Heart left ventricle (tissue), 13 donors: ENCODE measurements at regions not wholly inside any gene's neighbourhood (a gene's known extent, or its start where the extent isn't known, plus 50 kb on each side); places are given as distances from the start of the nearest gene placed in this dataset.

Source experiments
- CTCF ChIP-seq, 12 donors: fragments of 200-600 bp; sonication (generic) in 4 of 12; IDR thresholded peaks; one replicate each; pipeline versions ENCODE4 v1.5.0 to v1.8.0; 2018 to 2022; ENCODE audit warnings: antibody characterized with exemption in 12 of 12, mild to moderate bottlenecking in 5 of 12
- POLR2A ChIP-seq, 2 donors: fragments of 450-650 bp; IDR thresholded peaks; one replicate each; pipeline ENCODE4 v1.6.1; 2017; ENCODE audit warnings: antibody characterized with exemption in 2 of 2, mild to moderate bottlenecking in 2 of 2, moderate library complexity in 2 of 2
- donor health status: ischemic (EF 13 %, LVEDD 7.1; RV severe dilation, severe dysfunction).
- donor health status: DM: no; HTN: yes; CAD: no.
- donor health status: DM: no; HTN: no; CAD: no.
- donor health status: ischemic (EF 25% LVEDD 6.9; RV normal size, moderate dysfunction).
- donor health status: ischemic (EF 25% LVEDD 5.7; RV mildly dilated, moderate dysfunction).
- donor health status: ischemic (EF 35%, LVEDD 5.7; RV mildly dilated, moderate dysfunction).
- donor health status: nonischemic (EF 11% LVEDD 7.7; RV severe dilation, severe dysfunction).
- donor health status: DM: yes; HTN: yes; CAD: no.
- donor health status: PGD.
- donor health status: ischemic (EF 29% LVEDD 5.4; RV normal size, mild dysfunction).
- donor health status: nonischemic (EF 23%, LVEDD 6.1; RV moderate dilation, normal function).

- no peak for TF ChIP-seq POLR2A (IDR thresholded peaks at IDR 0.05)
- TF ChIP-seq CTCF (IDR thresholded peaks at IDR 0.05): no peak
Measured at GRCh38 chr14:87656315-87656714, 336.7 kb downstream of the GALC start.
